Retinal pigment epithelial cell (primary cell): ENCODE measurements at regions not wholly inside any gene's neighbourhood (a gene's known extent, or its start where the extent isn't known, plus 50 kb on each side); places are given as distances from the start of the nearest gene placed in this dataset.

ENCODE experiments used
- DNase-seq: peaks from one replicate; pipeline ENCODE4 v3.0.0-alpha.2; 2010; ENCODE audit warnings: low read depth
- H3K4me3 ChIP-seq: 2 replicates; pipeline ENCODE4 v1.5.1; 2011; ENCODE audit warnings: mild to moderate bottlenecking, low read length, control low read depth, moderate library complexity
- CTCF ChIP-seq: conservative IDR thresholded peaks from 2 replicates; pipeline ENCODE4 v1.5.1; 2011; ENCODE audit warnings: low read depth, low read length, control low read depth, inconsistent platforms

- no peak for TF ChIP-seq CTCF
- DNase-seq = peak; percentile 52
- no peak overlapping the region for H3K4me3 ChIP-seq
Measured at GRCh38 chr2:239465017-239466001, 64.5 kb upstream of the HDAC4 start.

DNA sequence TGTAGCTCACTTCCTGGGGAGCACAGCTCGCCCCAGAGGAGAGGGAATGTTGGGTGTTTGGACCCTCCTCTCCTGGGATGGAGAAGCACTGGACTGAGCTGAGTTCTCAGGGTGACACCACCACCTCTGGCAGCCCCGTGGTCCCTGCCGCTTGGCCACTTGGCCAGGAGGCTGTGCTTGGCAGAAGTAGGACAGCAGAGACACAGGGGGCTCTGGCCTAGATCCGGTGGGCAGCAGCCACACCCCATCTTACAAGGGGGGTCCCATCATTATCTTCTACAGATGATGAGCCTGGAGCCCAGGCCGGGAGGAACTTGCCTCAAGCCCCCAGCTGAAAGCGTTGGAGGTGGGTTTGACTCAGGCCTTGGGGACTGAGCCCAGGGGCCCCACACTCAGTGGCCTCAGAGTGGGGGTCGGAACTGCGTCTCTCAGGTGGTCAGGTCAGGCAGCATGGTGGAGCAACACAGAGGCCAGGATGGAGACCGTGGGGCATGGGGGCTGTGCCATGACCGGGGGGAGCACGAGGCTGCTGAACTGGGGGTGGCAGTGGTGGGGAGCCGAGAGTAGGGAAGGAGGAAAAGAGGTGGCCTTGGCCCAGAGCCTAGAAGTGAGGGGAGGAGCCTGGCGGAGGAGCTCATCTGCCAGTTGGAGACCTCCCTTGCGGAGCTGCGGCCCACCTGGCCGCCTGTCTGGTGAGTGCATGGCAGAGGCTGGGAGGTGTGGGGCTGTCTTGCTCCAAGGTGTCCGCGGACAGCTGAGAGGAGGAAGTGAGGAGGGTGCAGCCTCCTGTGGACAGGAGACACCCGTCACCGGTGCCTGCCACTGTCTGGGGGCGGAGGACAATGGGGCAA is 63.6 kb upstream of the HDAC4 start:
- no peak for TF ChIP-seq CTCF
- H3K4me3 ChIP-seq = no peak overlapping the region
- no peak for DNase-seq

GRCh38 chr2:239463541-239464165 is 62.8 kb upstream of the HDAC4 start:
- DNase-seq = no peak
- TF ChIP-seq CTCF = no peak

GRCh38 chr2:239462671-239463506 is 62.1 kb upstream of the HDAC4 start:
- no peak for TF ChIP-seq CTCF

More at GRCh38 chr2:239463541-239464165, 62.8 kb upstream of the HDAC4 start:
- H3K4me3 ChIP-seq = no peak overlapping the region

DNA sequence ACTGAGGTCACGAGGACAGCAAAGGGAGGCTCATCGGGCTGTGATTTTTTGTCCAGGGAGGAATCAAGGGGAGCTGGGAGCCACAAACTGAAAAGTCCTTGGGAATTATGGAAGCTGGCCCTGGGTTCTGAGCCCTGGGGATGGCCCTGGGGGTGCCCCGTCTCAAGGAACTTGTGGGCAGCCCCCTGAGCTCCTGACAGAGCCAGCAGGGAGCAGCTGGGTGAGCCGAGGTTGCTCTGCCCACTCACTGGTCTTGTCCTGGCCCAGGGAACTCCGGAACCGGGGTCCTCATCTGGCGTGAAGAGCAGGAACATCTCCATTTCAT is 61.3 kb upstream of the HDAC4 start:
- TF ChIP-seq CTCF = no peak
- no peak for DNase-seq
- no peak overlapping the region for H3K4me3 ChIP-seq

More at GRCh38 chr2:239462671-239463506, 62.1 kb upstream of the HDAC4 start:
- no peak overlapping the region for H3K4me3 ChIP-seq
- no peak for DNase-seq
